ENCODE measurements at regions not wholly inside any gene's neighbourhood (a gene's known extent, or its start where the extent isn't known, plus 50 kb on each side); places are given as distances from the start of the nearest gene placed in this dataset.
"Not testable (repeated sequence)": the region's sequence is repeated elsewhere in the genome, so short reads cannot be mapped to it uniquely, and the experiment has no call there.

DNA sequence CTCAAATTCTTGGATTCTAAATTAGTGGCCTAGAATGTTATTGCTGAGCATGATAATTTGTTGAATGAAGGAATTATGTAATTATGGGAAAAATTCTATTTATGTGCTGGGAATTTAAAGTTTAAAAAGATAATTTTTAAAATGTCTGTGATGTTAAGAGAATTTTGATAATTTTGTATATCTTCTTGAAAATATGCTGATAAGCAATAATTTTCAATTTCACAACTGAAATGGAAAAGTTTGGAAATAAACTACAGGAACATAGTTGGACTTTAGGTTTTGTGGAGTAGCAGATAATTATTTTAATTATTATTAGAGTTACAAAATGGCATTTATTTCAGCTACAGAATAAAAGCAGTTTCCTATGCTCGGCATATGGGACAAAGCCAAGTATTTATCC is 268.5 kb upstream of the TPK1 start:
- Histone ChIP-seq H3K9ac (ENCODE audit: low read depth, low read length) (no peak overlapping the region), H2AFZ (replicated peaks; ENCODE audit: low read length, poor library complexity) (no peak overlapping the region), H2BK15ac (ENCODE audit: low read depth, low read length) (no peak overlapping the region), H3K4me1 (ENCODE audit: control insufficient read depth, insufficient read depth, low read length) (no peaks in the 10 kb centered on the region), H3K14ac (replicated peaks; ENCODE audit: low read depth, low read length) (no peak overlapping the region), H3K27ac (ENCODE audit: insufficient read depth, low read length) (no peak overlapping the region), H2AK5ac (ENCODE audit: low read depth, low read length) (no peak overlapping the region), H3K36me3 (ENCODE audit: control insufficient read depth, insufficient read depth, low read length) (no peaks in the 10 kb centered on the region), H4K8ac (ENCODE audit: low read depth in 2 of 2, low read length in 2 of 2) (no peak overlapping the region), H3K18ac (ENCODE audit: low read depth, low read length) (no peak overlapping the region), H2BK5ac (ENCODE audit: low read depth, low read length, poor library complexity, severe bottlenecking) (no peak overlapping the region), H2BK20ac (ENCODE audit: low read depth, low read length) (no peak overlapping the region), H3K4me3 (ENCODE audit: insufficient read depth, low read depth, low read length) (no peak overlapping the region), H3K9me1 (ENCODE audit: insufficient read depth, low read length) (no peaks in the 10 kb centered on the region), H3K23ac (ENCODE audit: low read depth, low read length) (no peak overlapping the region), H2BK120ac (ENCODE audit: low read depth, low read length) (no peak overlapping the region), H3K9me3 (ENCODE audit: control insufficient read depth, insufficient read depth, low read length) (peaks cover 2% of the 10 kb centered on the region), H4K91ac (ENCODE audit: insufficient read depth, low read depth, low read length) (no peak overlapping the region), H3K4me2 (ENCODE audit: low read depth, low read length) (no peak overlapping the region), H3K27me3 (ENCODE audit: control insufficient read depth, insufficient read depth, low read length) (no peaks in the 10 kb centered on the region), H3K56ac (ENCODE audit: extremely low read depth, insufficient read depth, low read length) (no peak overlapping the region), H4K20me1 (ENCODE audit: insufficient read depth, low read length) (no peaks in the 10 kb centered on the region), H2AK9ac (replicated peaks; ENCODE audit: low read depth, low read length, poor library complexity) (no peak overlapping the region), H3K4ac (ENCODE audit: low read depth, low read length) (no peak overlapping the region), H4K5ac (ENCODE audit: low read depth, low read length) (no peak overlapping the region), H3K79me1 (ENCODE audit: low read depth in 1 of 2, low read length in 2 of 2) (no peaks in the 10 kb centered on the region)
- WGBS, 2 experiments (ENCODE audit: extremely low coverage in 2 of 2, insufficient read length in 1 of 2) = no CpG with 5 or more reads among the region's 1 CpG
- DNase-seq (no peak), ATAC-seq (ENCODE audit: low read depth) (no peak)
- BruUV-seq (replicated peaks) = no TSS peak
- ChIA-PET POLR2A (ENCODE audit: unreplicated experiment) (no interaction called here), CTCF (no interaction called here)
- dilution Hi-C loops (cut with HindIII; ENCODE audit: low sequenced_read_pairs, unreplicated experiment) (no loop called here), intact Hi-C loops (cut with micrococcal nuclease) (no loop called here), in situ Hi-C loops (cut with MboI; ENCODE audit: low sequenced_read_pairs) (no loop called here)
- TF ChIP-seq NFE2L2 (IDR thresholded peaks at IDR 0.05; ENCODE audit: low read depth, low read length) (no peak), CEBPB (IDR thresholded peaks at IDR 0.05; ENCODE audit: low read depth, low read length) (no peak), MAFK (IDR thresholded peaks at IDR 0.05; ENCODE audit: low read depth, low read length) (peak; percentile 47), CHD1 (IDR thresholded peaks at IDR 0.05; ENCODE audit: low read depth, low read length) (no peak), FOS (IDR thresholded peaks at IDR 0.05; ENCODE audit: low read depth, low read length) (no peak)
- TF ChIP-seq, protein P1, sequence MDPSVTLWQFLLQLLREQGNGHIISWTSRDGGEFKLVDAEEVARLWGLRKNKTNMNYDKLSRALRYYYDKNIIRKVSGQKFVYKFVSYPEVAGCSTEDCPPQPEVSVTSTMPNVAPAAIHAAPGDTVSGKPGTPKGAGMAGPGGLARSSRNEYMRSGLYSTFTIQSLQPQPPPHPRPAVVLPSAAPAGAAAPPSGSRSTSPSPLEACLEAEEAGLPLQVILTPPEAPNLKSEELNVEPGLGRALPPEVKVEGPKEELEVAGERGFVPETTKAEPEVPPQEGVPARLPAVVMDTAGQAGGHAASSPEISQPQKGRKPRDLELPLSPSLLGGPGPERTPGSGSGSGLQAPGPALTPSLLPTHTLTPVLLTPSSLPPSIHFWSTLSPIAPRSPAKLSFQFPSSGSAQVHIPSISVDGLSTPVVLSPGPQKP (IDR thresholded peaks at IDR 0.05; ENCODE audit: borderline replicate concordance, low read depth, low read length) = no peak

- H2BK5ac ChIP-seq (ENCODE audit: low read depth, low read length, poor library complexity, severe bottlenecking); H3K14ac ChIP-seq (replicated peaks; ENCODE audit: low read depth, low read length); H3K4me3 ChIP-seq (ENCODE audit: insufficient read depth, low read depth, low read length); H3K9ac ChIP-seq (ENCODE audit: low read depth, low read length); H4K8ac ChIP-seq (ENCODE audit: low read depth in 2 of 2, low read length in 2 of 2); H3K27ac ChIP-seq (ENCODE audit: insufficient read depth, low read length); H3K18ac ChIP-seq (ENCODE audit: low read depth, low read length); ATAC-seq (ENCODE audit: low read depth); H4K5ac ChIP-seq (ENCODE audit: low read depth, low read length); H3K9me1 ChIP-seq (ENCODE audit: insufficient read depth, low read length); H3K36me3 ChIP-seq (ENCODE audit: control insufficient read depth, insufficient read depth, low read length); in situ Hi-C loops (cut with MboI; ENCODE audit: low sequenced_read_pairs); H2AFZ ChIP-seq (replicated peaks; ENCODE audit: low read length, poor library complexity); H3K9me3 ChIP-seq (ENCODE audit: control insufficient read depth, insufficient read depth, low read length); dilution Hi-C loops (cut with HindIII; ENCODE audit: low sequenced_read_pairs, unreplicated experiment); H2BK20ac ChIP-seq (ENCODE audit: low read depth, low read length); H2AK5ac ChIP-seq (ENCODE audit: low read depth, low read length); H3K4me1 ChIP-seq (ENCODE audit: control insufficient read depth, insufficient read depth, low read length); H3K79me1 ChIP-seq (ENCODE audit: low read depth in 1 of 2, low read length in 2 of 2); POLR2A ChIA-PET (ENCODE audit: unreplicated experiment); H2BK15ac ChIP-seq (ENCODE audit: low read depth, low read length); BruUV-seq (replicated peaks); H3K4ac ChIP-seq (ENCODE audit: low read depth, low read length); intact Hi-C loops (cut with micrococcal nuclease); H3K4me2 ChIP-seq (ENCODE audit: low read depth, low read length); DNase-seq; H2AK9ac ChIP-seq (replicated peaks; ENCODE audit: low read depth, low read length, poor library complexity); H3K23ac ChIP-seq (ENCODE audit: low read depth, low read length); H4K20me1 ChIP-seq (ENCODE audit: insufficient read depth, low read length); H4K91ac ChIP-seq (ENCODE audit: insufficient read depth, low read depth, low read length); H2BK120ac ChIP-seq (ENCODE audit: low read depth, low read length); H3K56ac ChIP-seq (ENCODE audit: extremely low read depth, insufficient read depth, low read length); CTCF ChIA-PET; H3K27me3 ChIP-seq (ENCODE audit: control insufficient read depth, insufficient read depth, low read length): not testable (repeated sequence)
- WGBS, 2 experiments (ENCODE audit: extremely low coverage in 2 of 2, insufficient read length in 1 of 2) = no CpG with 5 or more reads among the region's 10 CpGs
Observed at GRCh38 chr7:145102199-145102598, 266.3 kb upstream of the TPK1 start.

All from IMR-90 (cell line).